Bronchial epithelial cell (primary cell): ENCODE measurements at regions not wholly inside any gene's neighbourhood (a gene's known extent, or its start where the extent isn't known, plus 50 kb on each side); places are given as distances from the start of the nearest gene placed in this dataset.

ENCODE experiments used
- DNase-seq: peaks from one replicate; pipeline ENCODE4 v3.0.0-alpha.2; 2010; ENCODE audit warnings: low read depth
- FAIRE-seq: peaks from 2 replicates; lab custom pipeline; 2011; peaks lifted over from hg19 to GRCh38; lab: Jason Lieb, UNC
- H3K27me3 ChIP-seq: 2 replicates; pipeline ENCODE4 v1.5.1; 2011; ENCODE audit warnings: low read length; ENCODE audit not compliant: control insufficient read depth, insufficient read depth
- H3K36me3 ChIP-seq: 2 replicates; pipeline ENCODE4 v1.5.1; 2011; ENCODE audit warnings: low read length; ENCODE audit not compliant: control insufficient read depth, insufficient read depth
- H3K4me3 ChIP-seq: 2 replicates; pipeline ENCODE4 v1.5.1; 2011; ENCODE audit warnings: mild to moderate bottlenecking, low read depth, low read length, control low read depth
- CTCF ChIP-seq: IDR thresholded peaks from 2 replicates; pipeline ENCODE4 v1.5.1; 2011; ENCODE audit warnings: mild to moderate bottlenecking, moderate library complexity, low read length, control low read depth, inconsistent platforms; ENCODE audit not compliant: insufficient read depth, severe bottlenecking

GRCh38 chr7:52088008-52088901 lies 771.6 kb upstream of the COBL start:
- Histone ChIP-seq H3K36me3 (no peaks in the 10 kb centered on the region), H3K27me3 (no peaks in the 10 kb centered on the region), H3K4me3 (no peak overlapping the region)
- TF ChIP-seq CTCF = no peak
- DNase-seq (no peak), FAIRE-seq (no peak)

GRCh38 chr7:52085610-52086009 lies 769.0 kb upstream of the COBL start:
- no peak for DNase-seq
- no peak overlapping the region for H3K4me3 ChIP-seq
- H3K36me3 ChIP-seq = no peaks in the 10 kb centered on the region
- no peak for FAIRE-seq
- no peak for TF ChIP-seq CTCF
- H3K27me3 ChIP-seq = no peaks in the 10 kb centered on the region

- H3K36me3 ChIP-seq = no peaks in the 10 kb centered on the region
- DNase-seq (peak; percentile 7), FAIRE-seq (no peak)
- H3K4me3 ChIP-seq = no peak overlapping the region
- TF ChIP-seq CTCF = no peak
- H3K27me3 ChIP-seq = no peaks in the 10 kb centered on the region
These were observed 763.9 kb upstream of the COBL start for GRCh38 chr7:52080493-52080892.

- FAIRE-seq (no peak), DNase-seq (no peak)
- H3K4me3 ChIP-seq = no peak overlapping the region
These were observed 763.1 kb upstream of the COBL start for GRCh38 chr7:52079726-52080125.

GRCh38 chr7:52077571-52077970 lies 761.0 kb upstream of the COBL start:
- FAIRE-seq (no peak), DNase-seq (no peak)
- no peaks in the 10 kb centered on the region for H3K36me3 ChIP-seq
- H3K27me3 ChIP-seq = no peaks in the 10 kb centered on the region
- TF ChIP-seq CTCF = no peak
- H3K4me3 ChIP-seq = no peak overlapping the region

More at GRCh38 chr7:52079726-52080125, 763.1 kb upstream of the COBL start:
- Histone ChIP-seq H3K36me3 (no peaks in the 10 kb centered on the region), H3K27me3 (no peaks in the 10 kb centered on the region)
- TF ChIP-seq CTCF = no peak
